ENCODE measurements at regions not wholly inside any gene's neighbourhood (a gene's known extent, or its start where the extent isn't known, plus 50 kb on each side); places are given as distances from the start of the nearest gene placed in this dataset.
"Not testable (repeated sequence)": the region's sequence is repeated elsewhere in the genome, so short reads cannot be mapped to it uniquely, and the experiment has no call there.

- ATAC-seq, result no peak
Measured at GRCh38 chr4:9704551-9705332, 76.7 kb upstream of the DRD5 start.

DNA sequence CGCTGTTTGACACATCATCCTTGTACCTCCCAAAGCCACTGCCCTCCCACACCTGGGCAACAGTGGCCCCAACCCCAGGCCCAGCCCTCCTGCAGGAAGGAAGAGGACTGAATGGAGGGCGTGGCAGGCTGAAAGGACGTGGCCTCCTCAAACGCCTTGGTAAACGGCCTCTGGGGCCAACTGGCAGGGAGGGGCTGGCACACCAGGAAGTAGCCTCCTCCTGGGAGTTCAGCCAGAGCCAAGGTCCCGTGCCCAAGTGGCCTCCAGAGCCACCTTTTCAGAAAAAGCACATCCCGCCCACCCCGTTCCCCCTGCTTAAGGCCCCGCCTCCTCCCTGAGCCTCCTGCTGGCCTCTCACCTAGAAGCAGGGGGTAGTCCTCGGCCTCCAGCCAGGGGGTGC lies 74.2 kb upstream of the DRD5 start:
- ATAC-seq, result not testable (repeated sequence)

GRCh38 chr4:9707936-9708335 lies 73.5 kb upstream of the DRD5 start:
- not testable (repeated sequence) for ATAC-seq

GRCh38 chr4:9709724-9710123 lies 71.7 kb upstream of the DRD5 start:
- ATAC-seq, result no peak

DNA sequence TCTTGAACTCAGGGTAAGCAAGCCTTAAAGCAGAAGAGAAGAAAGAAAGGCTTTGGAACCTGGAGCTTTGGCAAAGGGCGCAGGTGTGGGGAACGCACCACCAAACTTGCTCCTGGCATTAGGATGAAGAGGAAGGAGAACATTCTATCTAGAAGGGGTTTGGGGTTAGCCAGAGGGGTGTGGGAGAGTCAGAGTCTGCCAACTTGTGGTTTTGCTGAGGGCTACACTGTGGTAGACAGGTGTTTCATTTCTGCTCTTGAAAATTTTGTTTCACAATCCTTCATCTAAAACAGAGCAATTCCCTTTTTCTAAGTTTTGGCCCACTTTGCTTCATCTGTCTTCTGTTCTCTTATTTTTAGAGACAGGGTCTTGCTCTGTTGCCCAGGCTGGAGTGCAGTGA lies 66.2 kb upstream of the DRD5 start:
- ATAC-seq, result not testable (repeated sequence)

DNA sequence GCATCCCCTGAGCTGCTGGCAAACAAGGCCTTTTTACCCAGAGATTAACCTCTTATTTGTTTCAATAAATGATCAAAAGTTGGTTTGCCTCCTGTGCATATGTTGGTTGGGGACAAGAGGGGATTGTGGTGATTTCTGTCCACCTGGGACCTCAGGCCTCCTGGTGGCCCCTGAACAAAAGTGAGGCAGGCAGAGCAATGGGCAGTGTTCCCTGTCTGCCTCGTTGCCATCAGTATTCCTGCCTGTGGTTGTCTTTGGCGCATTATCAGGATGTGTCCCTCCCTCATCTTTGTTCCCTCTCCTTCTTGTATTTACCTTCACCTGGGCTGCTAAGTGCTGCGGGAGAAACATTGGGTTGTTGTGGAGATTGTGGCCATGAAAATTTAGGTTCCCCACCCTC lies 65.3 kb upstream of the DRD5 start:
- ATAC-seq, result no peak

DNA sequence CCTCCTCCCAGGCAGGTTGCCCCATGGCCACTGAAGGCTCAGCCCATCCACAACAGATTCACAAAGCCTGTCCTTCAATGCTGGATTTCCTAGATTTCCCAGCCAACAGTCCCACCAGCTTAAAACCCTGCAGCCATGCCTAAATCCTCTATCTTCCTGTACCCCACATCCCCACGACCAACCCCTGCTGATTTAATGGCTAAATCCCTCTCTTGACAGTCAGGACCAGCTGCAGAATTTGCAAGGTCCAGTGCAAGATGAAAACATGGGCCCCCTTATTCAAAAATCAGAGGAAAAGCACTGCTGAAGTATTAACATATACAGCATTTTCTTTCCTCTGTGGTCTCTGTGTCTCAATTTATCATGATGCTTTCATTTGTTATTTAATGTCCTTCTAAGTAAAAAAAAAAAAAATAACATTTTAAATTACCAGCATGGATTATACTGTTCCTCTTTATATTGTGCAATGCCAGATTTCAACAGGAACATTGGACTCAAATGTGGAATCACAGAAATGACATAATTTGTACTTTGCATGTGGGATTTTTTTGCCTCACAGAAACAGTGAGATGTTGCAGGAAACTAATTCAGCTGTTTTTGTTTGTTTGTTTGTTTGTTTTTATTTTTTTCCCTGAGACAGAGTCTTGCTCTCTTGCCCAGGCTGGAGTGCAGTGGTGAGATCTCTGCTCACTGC lies 63.0 kb upstream of the DRD5 start:
- not testable (repeated sequence) for ATAC-seq

DNA sequence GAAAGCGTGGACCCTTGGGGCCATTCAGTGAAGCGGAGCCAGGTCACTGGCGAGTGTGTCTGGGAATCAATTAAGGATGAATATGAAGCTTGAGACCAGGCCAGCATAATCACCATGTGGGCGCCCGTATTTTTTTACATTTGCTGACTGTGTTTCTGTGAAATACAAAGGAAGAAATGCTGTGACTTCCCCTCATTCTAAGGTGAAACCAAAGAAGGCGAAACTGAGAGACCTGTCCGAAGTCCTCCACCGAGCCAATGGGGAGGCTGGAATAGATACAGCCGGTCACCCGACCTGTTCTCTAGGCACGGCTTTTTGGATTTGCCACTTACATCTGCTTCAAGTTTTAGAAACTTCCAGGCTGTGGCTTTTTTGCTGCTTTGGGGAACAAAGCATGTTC lies 59.3 kb upstream of the DRD5 start:
- ATAC-seq, result not testable (repeated sequence)

Measured in esophagus mucosa (tissue), 1 donor.